ENCODE measurements at regions not wholly inside any gene's neighbourhood (a gene's known extent, or its start where the extent isn't known, plus 50 kb on each side); places are given as distances from the start of the nearest gene placed in this dataset.

- DNase-seq (ENCODE audit: low read depth): no peak
- no peak for TF ChIP-seq CTCF (IDR thresholded peaks at IDR 0.05; ENCODE audit: control insufficient read depth, insufficient read depth, low read depth, low read length, missing control alignments)
- H3K4me3 ChIP-seq (ENCODE audit: control insufficient read depth, low read depth, low read length): no peak overlapping the region
Measured at GRCh38 chr5:174392892-174393291, 331.5 kb upstream of the MSX2 start.

- no peak for TF ChIP-seq CTCF (IDR thresholded peaks at IDR 0.05; ENCODE audit: control insufficient read depth, insufficient read depth, low read depth, low read length, missing control alignments)
- no peak overlapping the region for H3K4me3 ChIP-seq (ENCODE audit: control insufficient read depth, low read depth, low read length)
- DNase-seq (ENCODE audit: low read depth): no peak
Measured at GRCh38 chr5:174396541-174396940, 327.8 kb upstream of the MSX2 start.

GRCh38 chr5:174397206-174397605 lies 327.2 kb upstream of the MSX2 start:
- TF ChIP-seq CTCF (IDR thresholded peaks at IDR 0.05; ENCODE audit: control insufficient read depth, insufficient read depth, low read depth, low read length, missing control alignments): no peak
- no peak for DNase-seq (ENCODE audit: low read depth)
- no peak overlapping the region for H3K4me3 ChIP-seq (ENCODE audit: control insufficient read depth, low read depth, low read length)

- no peak for TF ChIP-seq CTCF (IDR thresholded peaks at IDR 0.05; ENCODE audit: control insufficient read depth, insufficient read depth, low read depth, low read length, missing control alignments)
- H3K4me3 ChIP-seq (ENCODE audit: control insufficient read depth, low read depth, low read length): no peak overlapping the region
- DNase-seq (ENCODE audit: low read depth): no peak
Measured at GRCh38 chr5:174398171-174398570, 326.2 kb upstream of the MSX2 start.

GRCh38 chr5:174399411-174399810 lies 325.0 kb upstream of the MSX2 start:
- DNase-seq (ENCODE audit: low read depth): no peak
- no peak for TF ChIP-seq CTCF (IDR thresholded peaks at IDR 0.05; ENCODE audit: control insufficient read depth, insufficient read depth, low read depth, low read length, missing control alignments)
- no peak overlapping the region for H3K4me3 ChIP-seq (ENCODE audit: control insufficient read depth, low read depth, low read length)

GRCh38 chr5:174400461-174400860 lies 323.9 kb upstream of the MSX2 start:
- H3K4me3 ChIP-seq (ENCODE audit: control insufficient read depth, low read depth, low read length): no peak overlapping the region
- DNase-seq (ENCODE audit: low read depth): no peak
- TF ChIP-seq CTCF (IDR thresholded peaks at IDR 0.05; ENCODE audit: control insufficient read depth, insufficient read depth, low read depth, low read length, missing control alignments): no peak

- DNase-seq (ENCODE audit: low read depth): no peak
- H3K4me3 ChIP-seq (ENCODE audit: control insufficient read depth, low read depth, low read length): no peak overlapping the region
- TF ChIP-seq CTCF (IDR thresholded peaks at IDR 0.05; ENCODE audit: control insufficient read depth, insufficient read depth, low read depth, low read length, missing control alignments): no peak
Measured at GRCh38 chr5:174401793-174402192, 322.6 kb upstream of the MSX2 start.

All from AG09309 (cell line).